GM21381 (cell line): ENCODE measurements at regions not wholly inside any gene's neighbourhood (a gene's known extent, or its start where the extent isn't known, plus 50 kb on each side); places are given as distances from the start of the nearest gene placed in this dataset.

Experiments
- ATAC-seq: cut with Tn5 transposase; IDR thresholded peaks from one replicate; pipeline ENCODE4 v1.9.1; 2021; ENCODE audit warnings: mild to moderate bottlenecking, moderate library complexity; ENCODE audit not compliant: unreplicated experiment

GRCh38 chr4:174438711-174439110, 83.6 kb downstream of the HPGD start:
- no peak for ATAC-seq

- ATAC-seq, result no peak
Observed at GRCh38 chr4:174437749-174438148, 84.5 kb downstream of the HPGD start.

- no peak for ATAC-seq
Observed at GRCh38 chr4:174437324-174437723, 85.0 kb downstream of the HPGD start.

DNA sequence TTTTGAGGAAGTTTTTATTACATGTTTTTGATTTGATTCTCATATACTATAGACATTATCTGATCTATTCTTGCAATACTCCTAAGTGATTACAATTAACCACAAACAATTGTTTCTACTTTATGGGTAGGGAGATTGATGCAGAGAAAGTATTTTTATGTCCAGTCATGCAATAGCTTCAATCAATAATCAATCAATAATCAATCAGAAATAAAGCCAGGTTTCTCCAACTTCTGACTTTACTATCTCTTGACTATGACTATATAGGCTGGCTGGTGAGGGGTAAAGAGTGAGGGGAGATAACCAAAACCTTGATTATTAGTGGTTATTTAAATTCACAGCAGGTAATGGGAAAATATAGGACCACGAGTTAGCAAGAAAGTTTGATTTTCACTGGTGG, 85.9 kb downstream of the HPGD start:
- ATAC-seq, result no peak

DNA sequence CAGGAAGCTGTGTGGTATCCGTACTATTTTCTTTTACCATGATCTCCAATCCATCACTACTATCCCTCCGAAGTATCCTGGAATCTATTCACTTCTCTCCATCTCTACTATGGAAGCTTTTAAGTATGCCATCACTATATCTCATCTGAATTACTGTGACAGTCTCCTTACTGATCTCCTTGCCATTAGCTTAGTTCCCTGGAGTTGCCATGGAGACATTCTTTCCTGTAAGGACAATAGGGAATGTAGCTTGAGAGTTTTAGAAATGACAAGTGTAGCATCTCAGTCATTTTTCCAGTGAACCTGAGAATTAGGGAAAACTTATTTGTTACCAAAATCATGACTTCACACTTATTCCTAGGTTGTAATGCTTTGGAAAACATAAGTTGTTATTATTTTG, 86.3 kb downstream of the HPGD start:
- ATAC-seq, result no peak

DNA sequence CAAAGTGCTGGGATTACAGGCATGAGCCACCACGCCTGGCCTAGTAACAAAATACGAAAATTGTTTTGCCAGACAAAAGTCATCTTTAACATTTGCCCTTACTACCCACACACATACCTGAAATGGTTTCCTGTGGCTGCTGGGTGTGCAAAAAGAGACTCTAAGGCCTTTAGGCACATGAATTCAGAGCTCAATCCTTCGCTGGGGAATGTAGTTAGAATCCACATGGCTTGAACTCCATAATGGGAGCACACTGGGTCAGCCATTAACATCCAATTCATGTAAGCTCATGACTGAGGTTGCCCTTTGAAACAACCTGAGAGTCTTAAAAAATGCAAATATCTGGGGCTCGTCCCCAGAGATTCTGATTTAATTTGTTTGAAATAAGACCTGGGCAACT, 87.8 kb downstream of the HPGD start:
- no peak for ATAC-seq

DNA sequence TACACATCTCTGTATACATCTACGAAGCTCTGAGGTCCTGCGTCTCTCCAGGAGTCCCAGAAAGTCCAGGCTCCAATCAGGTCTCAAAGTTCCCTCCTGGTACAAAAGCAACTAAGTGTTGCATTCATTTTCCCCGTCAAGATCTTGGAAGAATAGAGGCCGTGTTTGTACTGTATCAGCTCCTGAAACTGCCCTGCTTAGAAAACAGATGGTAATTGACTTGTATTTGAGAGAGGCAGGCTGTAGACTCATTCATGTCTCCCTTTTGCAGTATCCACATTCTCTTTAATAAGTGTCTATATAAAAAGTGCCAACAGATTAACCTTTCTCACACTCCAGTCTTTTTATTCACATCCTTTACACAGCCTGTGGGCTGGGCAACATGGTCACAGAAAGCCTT, 91.7 kb downstream of the HPGD start:
- no peak for ATAC-seq

GRCh38 chr4:174429701-174430410, 92.4 kb downstream of the HPGD start:
- no peak for ATAC-seq

DNA sequence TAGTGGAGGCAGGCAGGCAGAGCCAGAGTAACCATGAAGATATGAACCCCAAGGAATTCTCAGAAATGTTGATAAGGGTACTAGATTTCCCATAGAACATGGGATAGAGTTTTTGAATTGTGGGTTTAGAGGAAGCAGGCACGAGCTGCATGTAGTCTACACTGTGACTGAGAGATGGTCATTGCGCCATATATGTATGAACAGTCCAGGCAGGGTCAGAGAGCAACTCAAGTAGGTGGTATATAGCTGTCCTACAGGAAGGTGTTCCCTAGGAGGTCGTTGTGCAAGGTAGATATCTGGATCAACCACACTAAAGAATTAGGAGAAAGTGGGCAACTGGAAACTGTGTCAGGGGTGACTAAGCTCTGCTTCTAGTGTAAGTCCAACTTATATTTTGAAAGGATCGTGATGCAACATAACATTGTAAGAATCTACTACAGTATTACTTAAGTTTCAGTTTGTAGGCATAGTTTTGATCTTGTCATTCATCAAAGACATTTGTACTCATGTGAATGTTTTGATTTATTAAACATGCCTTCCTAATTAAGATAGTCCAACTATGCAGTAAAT, 94.6 kb downstream of the HPGD start:
- no peak for ATAC-seq

DNA sequence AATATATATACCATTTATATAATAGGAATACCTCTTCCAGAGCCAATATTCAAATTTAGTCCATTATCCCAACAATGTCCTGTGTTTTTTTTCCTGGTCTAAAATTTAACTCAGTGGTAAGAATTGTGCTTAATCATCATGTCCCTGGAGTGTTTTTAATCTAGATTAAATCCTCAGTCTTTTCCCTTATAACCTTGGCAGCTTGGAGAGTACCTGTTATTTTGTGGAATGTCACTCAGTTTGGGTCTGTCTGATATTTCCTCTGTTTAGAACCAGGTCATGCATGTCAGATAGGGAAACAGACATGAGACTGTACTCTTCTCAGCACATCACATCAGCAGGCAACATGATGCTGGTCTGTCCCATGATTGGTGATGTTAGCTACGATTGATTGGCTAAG, 96.6 kb downstream of the HPGD start:
- ATAC-seq, result no peak

- ATAC-seq, result peak; percentile 65
Observed at GRCh38 chr4:174423257-174423944, 98.9 kb downstream of the HPGD start.

DNA sequence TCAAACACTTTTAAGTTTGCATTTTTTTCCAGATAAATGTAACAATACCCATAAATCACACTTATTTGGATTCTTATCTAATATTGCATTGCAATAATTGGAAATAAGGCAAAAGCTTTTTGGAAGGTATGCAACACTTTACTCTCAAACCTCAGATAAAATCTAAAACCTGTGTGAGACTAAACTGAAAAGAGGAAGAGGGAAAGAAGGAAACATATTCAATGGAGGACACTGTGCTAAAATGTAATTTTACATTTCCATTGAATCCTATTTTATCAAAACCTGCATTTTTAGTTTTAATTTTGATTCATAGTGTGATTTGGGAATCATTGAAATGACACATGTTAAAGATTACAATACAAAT, 99.4 kb downstream of the HPGD start:
- no peak for ATAC-seq

- no peak for ATAC-seq
Observed at GRCh38 chr4:174420316-174420715, 102.0 kb downstream of the HPGD start.

DNA sequence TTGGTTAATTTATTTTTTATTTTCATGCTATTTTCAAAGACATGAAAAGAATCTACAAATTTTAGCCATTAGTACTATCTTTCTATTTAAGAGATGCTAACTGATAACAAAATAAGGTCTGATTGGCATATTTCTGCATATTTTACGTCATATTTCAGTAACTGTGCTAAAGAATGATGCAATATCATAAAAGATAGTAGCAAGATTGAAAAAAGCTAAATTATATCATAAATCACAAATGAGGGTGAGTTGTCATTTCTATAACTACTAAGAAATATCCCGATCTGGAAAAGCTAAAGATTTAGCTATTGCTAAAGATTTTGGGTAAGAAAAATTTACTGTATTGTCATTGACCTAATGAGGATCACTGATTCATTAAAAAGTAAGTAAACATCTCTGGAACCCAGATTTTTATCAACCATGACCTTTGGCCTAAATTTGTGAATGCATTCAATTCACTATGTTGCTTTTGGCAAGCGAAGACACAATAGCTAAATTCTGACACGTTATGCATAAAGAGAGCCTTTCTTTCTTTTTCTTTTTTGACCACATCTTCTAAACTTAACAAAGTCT, 103.6 kb downstream of the HPGD start:
- no peak for ATAC-seq

- ATAC-seq, result no peak
Observed at GRCh38 chr4:174408841-174409552, 113.3 kb downstream of the HPGD start.

GRCh38 chr4:174406383-174406782, 115.9 kb downstream of the HPGD start:
- no peak for ATAC-seq

DNA sequence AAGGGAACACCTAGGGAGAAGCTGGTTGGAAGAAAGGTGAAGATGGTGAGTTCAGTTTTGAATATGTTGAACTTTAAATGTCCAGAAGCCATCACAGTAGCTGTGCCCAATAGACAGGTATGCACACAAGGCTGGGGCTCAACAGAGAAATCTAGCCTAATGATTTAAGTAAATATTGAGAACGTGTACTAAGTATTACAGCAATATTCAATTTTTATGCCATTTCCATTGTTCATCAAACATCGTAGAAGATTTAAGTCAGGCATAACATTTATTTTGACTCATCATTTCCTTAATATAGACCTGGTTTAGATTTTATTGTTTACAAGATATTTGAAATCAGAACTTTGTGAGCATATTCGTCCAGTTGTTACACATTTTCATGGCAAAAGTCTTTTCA, 116.4 kb downstream of the HPGD start:
- no peak for ATAC-seq

GRCh38 chr4:174404677-174405076, 117.6 kb downstream of the HPGD start:
- ATAC-seq, result no peak

GRCh38 chr4:174403177-174403543, 119.1 kb downstream of the HPGD start:
- no peak for ATAC-seq

DNA sequence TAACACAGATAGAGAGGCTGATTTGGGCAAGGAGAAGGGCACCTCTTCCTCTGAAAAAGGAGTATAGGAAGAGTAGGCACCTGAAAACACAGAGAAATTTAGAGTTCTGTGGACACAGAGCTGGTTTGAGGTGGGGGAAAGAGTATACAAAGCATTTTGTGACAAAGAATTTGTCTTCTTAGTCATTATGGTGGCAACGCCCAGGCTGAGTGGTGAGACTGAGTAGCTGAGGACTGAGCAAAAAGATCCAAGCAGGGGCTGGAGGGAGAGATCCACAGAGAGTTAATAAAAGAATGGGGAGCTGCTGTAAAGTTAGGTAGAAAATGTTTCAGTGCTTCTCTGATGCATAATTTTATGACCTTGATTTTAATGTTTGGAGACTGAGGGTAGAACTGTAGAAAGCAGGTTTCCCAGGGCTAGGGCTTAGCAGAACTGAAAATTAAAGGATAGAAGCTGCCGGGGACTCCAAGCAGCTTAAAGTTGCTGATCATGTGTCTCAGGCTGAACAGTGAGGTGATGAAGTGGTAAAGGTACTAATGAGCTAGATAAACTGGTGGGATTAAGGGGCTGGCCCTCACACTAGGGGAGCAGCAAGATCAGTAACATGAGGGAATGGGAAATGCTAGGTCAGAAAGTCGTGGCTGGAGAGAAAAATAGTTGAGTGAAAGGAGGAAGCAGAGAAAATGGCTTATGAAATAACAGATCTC, 118.9 kb downstream of the CEP44 start:
- no peak for ATAC-seq
